Heart left ventricle (tissue), 13 donors: ENCODE measurements at regions not wholly inside any gene's neighbourhood (a gene's known extent, or its start where the extent isn't known, plus 50 kb on each side); places are given as distances from the start of the nearest gene placed in this dataset.

Experiments
- POLR2A ChIP-seq, 2 donors: fragments of 450-650 bp; IDR thresholded peaks; one replicate each; pipeline ENCODE4 v1.6.1; 2017; ENCODE audit warnings: antibody characterized with exemption in 2 of 2, mild to moderate bottlenecking in 2 of 2, moderate library complexity in 2 of 2
- TF ChIP-seq, protein P1 (sequence below), 12 donors: fragments of 200-600 bp; sonication (generic) in 4 of 12; IDR thresholded peaks; one replicate each; pipeline versions ENCODE4 v1.5.0 to v1.8.0; 2018 to 2022; ENCODE audit warnings: antibody characterized with exemption in 12 of 12, mild to moderate bottlenecking in 5 of 12
- donor health status: ischemic (EF 13 %, LVEDD 7.1; RV severe dilation, severe dysfunction).
- donor health status: DM: no; HTN: yes; CAD: no.
- donor health status: DM: no; HTN: no; CAD: no.
- donor health status: ischemic (EF 25% LVEDD 6.9; RV normal size, moderate dysfunction).
- donor health status: ischemic (EF 25% LVEDD 5.7; RV mildly dilated, moderate dysfunction).
- donor health status: ischemic (EF 35%, LVEDD 5.7; RV mildly dilated, moderate dysfunction).
- donor health status: nonischemic (EF 11% LVEDD 7.7; RV severe dilation, severe dysfunction).
- donor health status: DM: yes; HTN: yes; CAD: no.
- donor health status: PGD.
- donor health status: ischemic (EF 29% LVEDD 5.4; RV normal size, mild dysfunction).
- donor health status: nonischemic (EF 23%, LVEDD 6.1; RV moderate dilation, normal function).

GRCh38 chr5:110021251-110021650, 331.5 kb downstream of the MAN2A1 start:
- TF ChIP-seq POLR2A (IDR thresholded peaks at IDR 0.05): no peak
- TF ChIP-seq, protein P1, sequence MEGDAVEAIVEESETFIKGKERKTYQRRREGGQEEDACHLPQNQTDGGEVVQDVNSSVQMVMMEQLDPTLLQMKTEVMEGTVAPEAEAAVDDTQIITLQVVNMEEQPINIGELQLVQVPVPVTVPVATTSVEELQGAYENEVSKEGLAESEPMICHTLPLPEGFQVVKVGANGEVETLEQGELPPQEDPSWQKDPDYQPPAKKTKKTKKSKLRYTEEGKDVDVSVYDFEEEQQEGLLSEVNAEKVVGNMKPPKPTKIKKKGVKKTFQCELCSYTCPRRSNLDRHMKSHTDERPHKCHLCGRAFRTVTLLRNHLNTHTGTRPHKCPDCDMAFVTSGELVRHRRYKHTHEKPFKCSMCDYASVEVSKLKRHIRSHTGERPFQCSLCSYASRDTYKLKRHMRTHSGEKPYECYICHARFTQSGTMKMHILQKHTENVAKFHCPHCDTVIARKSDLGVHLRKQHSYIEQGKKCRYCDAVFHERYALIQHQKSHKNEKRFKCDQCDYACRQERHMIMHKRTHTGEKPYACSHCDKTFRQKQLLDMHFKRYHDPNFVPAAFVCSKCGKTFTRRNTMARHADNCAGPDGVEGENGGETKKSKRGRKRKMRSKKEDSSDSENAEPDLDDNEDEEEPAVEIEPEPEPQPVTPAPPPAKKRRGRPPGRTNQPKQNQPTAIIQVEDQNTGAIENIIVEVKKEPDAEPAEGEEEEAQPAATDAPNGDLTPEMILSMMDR (IDR thresholded peaks at IDR 0.05): no peak
